ENCODE measurements at regions not wholly inside any gene's neighbourhood (a gene's known extent, or its start where the extent isn't known, plus 50 kb on each side); places are given as distances from the start of the nearest gene placed in this dataset.
"Not testable (repeated sequence)": the region's sequence is repeated elsewhere in the genome, so short reads cannot be mapped to it uniquely, and the experiment has no call there.

DNA sequence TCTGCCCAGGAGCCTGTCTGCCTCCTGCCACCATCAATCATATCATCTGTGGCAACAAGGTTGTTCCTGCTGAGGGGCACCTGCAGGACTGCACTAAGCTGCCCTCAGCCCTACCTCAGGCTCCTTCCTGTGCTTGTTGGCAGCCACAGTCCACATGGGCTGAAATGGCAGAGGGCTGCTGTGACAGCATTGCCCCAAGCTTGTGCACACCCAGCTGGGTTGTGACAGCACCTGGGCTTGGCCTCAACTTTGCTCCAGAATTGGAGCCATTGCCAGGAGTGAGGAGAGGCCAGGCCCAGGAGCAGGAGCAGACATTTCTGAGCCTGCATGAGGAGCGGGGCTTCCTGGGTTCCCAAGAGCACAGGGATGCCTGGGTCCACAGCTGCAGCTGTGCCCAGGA, 340.9 kb upstream of the CHRM2 start:
- no peak for DNase-seq

DNA sequence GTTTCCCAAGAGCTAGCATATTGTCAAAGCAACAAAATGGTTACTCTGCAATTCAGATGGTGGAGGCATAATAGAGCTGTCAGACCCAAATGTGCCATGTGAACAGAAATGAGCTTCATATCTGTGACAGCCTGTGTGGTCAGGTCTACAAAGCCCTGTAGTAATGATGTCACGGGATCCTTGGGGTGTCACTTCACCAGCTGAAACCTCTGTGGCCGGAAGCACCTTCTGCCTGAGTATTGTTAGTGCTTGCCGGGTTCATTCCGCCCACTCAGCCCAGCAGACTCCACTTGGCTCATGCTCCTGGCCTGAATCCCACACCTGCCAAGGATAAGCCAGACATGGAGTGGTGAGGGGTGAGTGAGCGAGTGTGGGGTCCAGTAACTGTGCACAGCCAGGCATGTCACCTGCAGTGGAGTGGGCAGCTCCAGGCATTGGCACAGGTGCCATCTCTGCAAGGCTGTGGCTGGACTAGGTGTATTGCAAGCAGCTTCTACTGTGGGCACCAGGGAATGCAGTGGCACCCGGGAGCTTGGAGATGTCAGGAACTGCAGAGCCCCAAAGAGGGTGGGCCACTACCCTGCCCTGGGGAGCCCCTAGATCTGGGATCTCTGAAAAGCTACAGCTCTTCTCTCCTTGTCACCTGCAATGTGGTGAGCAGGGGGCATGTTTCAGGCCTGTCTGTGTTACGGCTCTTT, 341.9 kb upstream of the CHRM2 start:
- DNase-seq: no peak

DNA sequence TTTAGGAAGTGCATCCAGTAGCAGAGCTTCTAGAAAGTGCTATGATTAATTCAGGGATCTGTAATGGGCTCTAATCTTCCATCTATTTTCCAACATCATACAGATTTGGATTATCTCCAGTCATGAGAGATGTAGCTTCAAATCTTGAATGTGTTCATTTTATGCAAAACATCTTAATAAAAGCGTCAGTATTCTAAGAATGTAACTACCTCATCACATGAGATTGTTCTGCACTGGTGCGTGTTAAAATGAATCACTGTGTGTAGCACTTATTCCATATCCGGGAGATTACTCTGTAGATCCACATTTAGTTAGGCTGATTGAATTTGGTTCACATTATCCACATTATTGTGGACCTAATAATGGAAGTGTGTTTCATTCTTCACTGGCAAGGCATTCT, 344.9 kb upstream of the CHRM2 start:
- DNase-seq: peak; percentile 70

DNA sequence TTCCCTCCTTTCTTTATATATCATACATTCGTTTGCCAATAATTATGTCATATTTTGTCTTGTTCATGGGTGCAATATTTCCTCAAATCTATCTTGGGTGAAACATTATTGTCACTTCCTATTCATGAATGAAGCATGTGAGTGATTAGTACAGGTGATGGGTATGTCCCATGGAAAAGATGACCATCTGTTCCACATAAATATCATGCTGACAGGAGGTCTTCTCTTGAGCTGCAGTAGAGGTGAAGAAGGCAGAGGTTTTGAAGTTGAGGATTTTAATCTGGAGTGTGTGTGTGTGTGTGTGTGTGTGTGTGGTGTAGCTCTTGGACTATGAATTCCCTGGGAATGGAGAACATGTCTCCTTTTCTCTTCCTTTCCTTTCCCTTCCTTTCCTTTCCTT, 350.5 kb upstream of the CHRM2 start:
- no peak for DNase-seq

DNA sequence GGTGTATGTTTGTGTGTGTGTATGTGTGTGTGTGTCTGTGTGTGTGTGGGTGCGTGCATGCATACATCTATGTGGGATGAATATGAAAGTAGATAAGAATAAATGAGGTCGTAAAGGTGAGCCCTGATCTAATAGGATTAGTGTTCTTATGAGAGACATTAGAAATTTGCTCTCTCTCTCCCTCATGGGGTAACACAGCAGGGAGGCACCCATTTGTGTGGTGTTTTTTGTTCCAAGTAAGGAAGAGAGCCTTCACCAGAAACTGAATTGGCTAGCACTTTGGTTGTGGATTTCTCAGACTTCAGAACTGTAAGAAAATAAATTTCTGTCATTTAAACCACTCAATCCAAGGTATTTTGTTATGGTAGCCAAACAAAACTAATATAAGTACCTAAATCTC, 353.7 kb upstream of the CHRM2 start:
- no peak for DNase-seq

DNA sequence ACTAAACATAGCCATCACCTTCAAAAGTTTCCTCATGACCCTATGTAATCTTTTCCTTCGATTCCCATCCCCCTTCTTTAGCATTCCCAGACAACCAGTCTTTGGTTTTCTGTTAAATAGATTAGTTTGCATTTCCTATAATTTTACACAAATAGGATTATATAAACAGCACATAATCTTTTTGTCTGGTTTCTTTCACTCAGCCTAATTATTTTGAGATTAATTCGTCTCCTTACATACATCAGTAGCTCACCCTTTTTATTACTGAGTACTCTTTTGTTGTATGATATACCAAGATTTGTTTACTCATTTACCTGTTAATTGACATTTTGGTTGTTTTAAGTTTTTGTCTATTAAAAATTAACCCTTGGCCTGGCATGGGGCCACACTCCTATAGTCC, 354.7 kb upstream of the CHRM2 start:
- no peak for DNase-seq

DNA sequence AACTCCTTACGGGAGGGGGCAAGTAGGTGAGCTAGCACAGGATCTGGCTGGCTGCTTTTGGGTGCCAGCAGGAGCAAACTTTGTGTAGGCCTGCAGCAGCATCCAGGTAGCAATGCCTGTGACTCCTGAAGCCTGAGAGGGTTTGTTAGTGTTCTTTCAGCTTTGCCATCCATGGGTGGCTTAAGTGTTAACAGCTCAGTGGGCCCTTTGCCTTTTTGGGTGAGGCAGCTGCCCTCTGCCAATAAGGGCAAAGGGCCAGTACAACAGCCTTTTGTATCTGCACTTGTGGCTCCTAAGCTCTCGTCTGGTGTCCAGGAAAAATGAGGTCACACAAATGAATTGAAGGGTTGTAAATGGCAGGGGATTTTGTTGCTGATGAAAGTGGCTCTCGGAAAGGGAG, 359.0 kb upstream of the CHRM2 start:
- no peak for DNase-seq

DNA sequence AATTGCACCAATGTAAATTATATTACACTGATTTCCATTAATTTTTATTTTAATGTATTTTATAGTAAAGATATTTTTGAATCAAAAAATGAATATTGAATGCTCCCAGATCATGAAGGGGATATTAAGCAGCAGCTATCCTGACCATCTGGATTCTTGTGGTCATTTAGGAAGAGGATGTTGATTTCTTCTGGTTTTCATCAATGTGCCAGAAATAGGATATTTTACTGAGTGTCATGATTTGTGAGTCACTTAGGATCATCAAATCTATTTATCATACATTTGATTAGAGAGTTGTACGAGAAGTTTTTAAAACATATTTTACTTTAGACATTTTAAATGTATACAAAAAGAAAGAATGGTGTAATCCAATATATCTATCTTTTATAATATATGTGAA, 366.3 kb upstream of the CHRM2 start:
- DNase-seq: no peak

DNA sequence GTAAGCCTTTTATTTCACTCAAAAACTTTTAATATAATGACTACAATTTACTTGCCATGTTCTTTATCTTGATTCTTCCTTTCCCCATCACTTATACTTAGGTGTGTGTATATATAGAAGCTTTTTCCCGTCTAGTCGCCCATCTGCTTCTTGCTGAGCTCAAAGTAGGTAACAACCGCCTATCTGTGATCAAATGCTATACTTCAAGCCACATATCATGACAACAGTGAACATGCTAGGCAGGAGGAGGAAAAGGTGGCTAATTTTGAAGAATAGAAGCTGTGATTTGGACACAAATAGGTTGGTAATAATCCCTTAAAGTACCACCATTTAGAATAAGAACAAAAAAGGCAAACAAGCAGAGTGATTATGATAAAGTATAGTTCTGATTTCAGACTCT, 367.3 kb upstream of the CHRM2 start:
- DNase-seq: no peak

DNA sequence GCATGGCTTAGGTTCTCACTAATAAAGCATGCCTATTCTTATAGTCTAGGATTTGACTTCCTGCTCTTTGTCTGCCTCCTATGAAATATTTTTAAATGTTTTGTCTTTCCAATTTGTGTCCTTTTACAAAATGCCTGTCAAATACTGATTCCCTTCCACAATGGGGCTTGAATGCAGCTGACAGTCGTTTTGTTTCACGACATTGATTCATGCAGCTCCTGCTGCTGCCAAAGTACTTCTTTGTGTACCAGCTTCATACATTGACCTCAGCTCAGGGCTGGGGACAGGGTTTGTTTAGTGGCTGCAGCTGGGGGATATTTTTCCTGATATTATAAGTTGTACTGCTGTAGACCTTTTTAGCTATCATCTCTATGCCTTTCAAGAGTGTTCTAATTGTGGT, 371.9 kb upstream of the CHRM2 start:
- no peak for DNase-seq

DNA sequence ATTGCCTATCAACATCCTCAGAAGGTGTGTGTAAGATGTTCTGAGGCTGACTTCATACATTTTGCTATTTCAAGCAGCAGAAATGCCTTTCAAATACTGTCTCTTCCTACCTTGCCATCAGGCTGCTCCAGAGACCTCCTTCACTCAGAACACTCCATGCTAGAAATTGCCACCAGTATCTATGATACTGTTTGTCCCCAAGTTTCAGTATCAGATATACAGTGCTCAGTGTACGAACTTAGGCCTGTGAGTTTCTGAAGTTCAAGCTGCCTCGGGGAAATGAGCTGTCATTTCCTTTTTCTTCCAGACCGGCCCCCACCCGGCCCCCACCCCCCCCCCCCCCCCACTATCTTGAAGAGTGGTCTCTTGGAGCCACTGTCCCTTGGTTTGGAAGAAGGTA, 373.4 kb upstream of the CHRM2 start:
- no peak for DNase-seq

DNA sequence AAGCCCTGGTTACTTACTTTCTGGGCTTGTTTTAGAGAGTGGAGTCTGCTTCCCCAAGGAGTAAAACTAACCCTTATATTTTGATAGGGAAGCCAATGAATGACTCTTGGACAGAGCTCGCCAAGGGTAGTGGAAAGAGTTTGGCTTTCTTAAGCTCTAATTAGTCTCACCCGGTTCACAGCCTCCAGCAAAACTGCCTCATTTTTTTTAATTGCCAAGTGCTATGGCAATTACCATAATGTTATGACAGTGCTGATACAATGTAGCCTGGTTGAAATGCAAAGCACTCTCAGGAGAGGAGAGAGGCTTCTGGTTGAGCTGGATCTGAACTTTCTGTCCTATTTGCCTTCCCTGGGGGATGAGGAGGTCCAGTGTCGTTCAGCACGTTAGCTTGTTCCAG, 376.1 kb upstream of the CHRM2 start:
- no peak for DNase-seq

DNA sequence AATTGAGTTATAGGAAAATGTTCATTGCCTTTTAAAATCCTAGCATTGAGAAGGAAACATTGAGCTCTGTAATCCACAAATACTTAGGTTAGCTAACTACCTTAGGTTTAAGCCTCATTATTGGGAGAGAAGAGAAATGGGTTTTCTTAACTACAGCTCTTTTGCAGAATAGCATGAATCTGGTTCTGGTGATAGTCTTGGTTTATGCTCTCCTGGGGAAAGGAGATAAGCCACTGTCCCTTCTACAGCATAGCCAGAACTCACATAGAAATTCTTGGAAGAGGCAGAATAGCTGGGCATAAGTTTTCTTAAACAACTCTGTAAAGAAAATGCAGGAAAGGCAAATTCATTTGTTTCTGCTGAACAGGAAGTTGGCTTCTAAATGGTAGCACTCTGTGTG, 378.6 kb upstream of the CHRM2 start:
- no peak for DNase-seq

DNA sequence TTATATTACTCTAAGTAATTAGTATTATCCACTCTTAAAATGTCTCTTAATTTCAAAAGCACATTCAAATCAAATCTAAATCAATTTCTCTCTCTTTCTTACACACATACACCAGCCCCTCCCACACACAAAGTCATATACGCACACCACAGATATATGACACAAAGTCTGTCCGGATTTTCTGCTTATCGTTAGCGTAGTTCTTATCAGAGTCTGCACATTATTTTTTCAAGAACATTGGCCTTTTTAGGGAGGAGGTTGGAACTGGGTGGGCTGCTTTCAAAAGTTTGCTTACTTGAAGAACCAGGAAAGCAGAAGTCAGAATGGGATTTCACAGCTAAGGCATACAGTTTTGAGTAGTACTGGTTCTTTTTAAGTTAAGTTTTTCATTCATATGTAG, 387.6 kb upstream of the CHRM2 start:
- no peak for DNase-seq

DNA sequence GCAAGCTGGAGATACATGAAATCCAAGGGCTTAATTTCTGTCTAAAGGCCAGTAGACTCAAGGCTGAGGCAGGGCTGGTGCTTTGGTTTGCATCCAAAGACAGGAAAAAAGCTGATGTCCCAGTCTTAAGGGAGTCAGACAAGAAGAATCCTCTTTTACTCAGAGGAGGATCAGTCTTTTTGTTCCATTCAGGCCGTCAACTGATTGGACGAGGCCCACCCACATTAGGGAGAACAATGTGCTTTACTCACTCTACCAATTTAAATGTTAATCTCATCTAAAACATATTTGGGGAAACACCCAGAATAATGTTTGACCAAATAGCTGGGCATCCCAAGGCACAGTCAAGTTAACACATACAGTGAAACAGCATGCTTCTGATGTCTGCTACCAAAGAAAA, 388.5 kb upstream of the CHRM2 start:
- no peak for DNase-seq

DNA sequence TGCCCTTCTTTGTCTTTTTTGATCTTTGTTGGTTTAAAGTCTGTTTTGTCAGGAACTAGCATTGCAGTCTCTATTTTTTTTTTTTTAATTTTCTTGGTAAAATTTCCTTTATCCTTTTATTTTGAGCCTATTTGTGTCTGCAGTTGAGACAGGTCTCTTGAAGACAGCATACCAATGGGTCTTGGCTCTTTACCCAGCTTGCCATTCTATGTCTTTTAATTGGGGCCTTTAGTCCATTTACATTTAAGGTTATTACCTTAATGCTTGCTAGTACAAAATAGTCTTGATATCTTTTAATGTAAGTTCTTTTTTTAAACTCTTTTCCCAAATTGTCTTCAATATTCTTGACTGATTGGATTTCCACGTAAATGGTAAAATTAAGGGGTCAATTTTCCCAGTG, 398.3 kb upstream of the CHRM2 start:
- no peak for DNase-seq

DNA sequence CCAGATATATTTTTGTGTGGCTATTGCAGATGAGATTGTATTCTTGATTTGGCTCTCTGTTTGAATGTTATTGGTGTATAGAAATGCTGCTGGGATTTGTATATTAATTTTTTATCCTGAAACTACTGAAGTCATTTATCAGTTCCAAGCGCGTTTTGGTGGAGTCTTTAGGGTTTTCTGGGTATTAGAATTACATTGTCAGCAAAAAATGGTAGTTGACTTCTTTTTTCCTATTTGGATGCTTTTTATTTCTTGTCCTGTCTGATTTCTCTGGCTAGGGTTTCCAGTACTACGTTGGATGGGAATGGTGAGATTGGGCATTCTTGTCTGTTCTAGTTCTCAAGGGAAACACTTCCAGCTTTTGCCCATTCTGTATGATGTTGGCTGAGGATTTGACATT, 415.5 kb upstream of the CHRM2 start:
- no peak for DNase-seq

DNA sequence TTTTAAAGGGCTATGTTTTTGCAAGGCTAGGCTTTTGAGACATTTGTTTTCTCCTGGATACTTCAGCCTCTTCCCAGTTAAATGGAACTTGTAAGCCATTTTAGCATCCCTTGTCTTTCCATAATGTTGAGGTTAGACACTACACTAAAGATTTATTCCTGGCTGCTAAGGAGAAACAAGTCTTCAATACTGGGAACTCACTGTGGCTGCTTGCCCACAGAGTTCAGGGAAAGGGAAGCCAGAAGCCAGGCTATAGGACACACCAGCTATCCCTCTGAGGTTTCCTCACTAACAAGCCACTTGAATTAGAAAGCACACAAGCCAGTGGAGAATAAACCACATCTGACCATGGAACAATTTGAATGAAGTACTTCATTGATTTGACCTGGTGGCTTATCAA, 421.7 kb upstream of the CHRM2 start:
- DNase-seq: no peak

DNA sequence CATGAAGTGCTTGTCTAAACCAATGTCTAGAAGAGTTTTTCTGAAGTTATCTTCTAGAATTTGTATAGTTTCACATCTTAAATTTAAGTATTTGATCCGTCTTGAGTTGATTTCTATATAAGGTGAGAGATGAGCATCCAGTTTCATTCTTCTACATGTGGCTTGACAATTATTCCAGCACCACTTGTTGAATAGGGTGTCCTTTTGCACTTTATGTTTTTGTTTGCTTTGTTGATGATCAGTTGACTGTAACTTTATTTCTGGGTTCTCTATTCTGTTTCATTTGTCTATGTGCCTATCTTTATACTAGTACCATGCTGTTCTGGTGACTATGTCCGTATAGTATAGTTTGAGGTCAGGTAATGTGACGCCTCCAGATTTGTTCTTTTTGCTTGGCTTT, 426.6 kb upstream of the CHRM2 start:
- no peak for DNase-seq

DNA sequence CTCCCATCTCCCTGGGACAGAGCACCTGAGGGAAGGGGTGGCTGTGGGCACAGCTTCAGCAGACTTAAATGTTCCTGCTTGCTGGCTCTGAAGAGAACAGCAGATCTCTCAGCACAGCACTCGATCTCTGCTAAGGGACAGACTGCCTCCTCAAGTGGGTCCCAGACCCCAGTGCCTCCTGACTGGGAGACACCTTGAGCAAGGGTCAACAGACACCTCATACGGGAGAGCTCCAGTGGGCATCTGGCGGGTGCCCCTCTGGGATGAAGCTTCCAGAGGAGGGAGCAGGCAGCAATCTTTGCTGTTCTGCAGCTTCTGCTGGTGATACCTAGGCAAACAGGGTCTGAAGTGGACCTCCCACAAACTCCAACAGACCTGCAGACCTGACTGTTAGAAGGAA, 436.7 kb upstream of the CHRM2 start:
- DNase-seq: not testable (repeated sequence)

DNA sequence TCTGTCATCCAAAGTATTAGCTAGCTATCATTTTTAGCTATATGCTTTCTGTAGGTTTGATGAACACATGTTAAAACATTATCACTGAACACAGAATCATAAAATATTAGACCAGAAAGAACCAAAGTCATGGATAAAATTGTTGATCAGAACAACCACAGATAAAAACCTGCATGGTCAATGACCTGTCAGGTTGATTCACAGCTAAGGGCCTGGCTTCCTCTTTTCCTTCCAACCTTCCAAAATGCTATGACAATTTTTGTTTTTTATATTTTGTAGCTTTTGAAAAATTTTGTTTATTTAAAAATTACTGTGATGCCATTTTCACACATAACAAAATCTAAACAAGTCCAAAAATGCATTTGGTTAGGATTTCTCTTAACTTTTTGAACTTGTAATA, 444.4 kb upstream of the CHRM2 start:
- DNase-seq: no peak

DNA sequence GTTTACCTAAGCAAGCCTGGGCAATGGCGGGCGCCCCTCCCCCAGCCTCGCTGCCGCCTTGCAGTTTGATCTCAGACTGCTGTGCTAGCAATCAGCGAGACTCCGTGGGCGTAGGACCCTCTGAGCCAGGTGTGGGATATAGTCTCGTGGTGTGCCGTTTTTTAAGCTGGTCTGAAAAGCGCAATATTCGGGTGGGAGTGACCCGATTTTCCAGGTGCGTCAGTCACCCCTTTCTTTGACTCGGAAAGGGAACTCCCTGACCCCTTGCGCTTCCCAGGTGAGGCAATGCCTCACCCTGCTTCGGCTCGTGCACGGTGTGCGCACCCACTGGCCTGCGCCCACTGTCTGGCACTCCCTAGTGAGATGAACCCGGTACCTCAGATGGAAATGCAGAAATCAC, 442.6 kb upstream of the MTPN start:
- DNase-seq: not testable (repeated sequence)

DNA sequence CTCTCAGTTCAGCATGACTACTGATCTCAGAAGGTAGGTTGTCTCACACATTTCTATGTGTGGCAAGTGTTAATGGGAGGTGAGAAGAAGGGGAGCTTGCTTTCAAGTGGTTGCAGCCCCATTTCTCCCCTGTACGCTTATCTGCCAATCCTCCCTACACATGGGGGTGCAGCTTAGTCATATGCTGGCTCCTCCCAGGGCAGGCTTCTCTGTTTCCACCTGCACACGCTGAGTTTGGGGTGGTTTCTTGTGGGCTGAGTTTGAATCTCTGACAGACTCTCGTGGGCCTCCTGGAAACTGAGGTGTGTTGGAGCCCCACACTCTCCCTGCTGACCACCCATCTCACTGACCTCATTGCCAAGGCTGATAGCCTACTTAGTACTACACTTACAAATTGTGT, 435.8 kb upstream of the MTPN start:
- DNase-seq: no peak

DNA sequence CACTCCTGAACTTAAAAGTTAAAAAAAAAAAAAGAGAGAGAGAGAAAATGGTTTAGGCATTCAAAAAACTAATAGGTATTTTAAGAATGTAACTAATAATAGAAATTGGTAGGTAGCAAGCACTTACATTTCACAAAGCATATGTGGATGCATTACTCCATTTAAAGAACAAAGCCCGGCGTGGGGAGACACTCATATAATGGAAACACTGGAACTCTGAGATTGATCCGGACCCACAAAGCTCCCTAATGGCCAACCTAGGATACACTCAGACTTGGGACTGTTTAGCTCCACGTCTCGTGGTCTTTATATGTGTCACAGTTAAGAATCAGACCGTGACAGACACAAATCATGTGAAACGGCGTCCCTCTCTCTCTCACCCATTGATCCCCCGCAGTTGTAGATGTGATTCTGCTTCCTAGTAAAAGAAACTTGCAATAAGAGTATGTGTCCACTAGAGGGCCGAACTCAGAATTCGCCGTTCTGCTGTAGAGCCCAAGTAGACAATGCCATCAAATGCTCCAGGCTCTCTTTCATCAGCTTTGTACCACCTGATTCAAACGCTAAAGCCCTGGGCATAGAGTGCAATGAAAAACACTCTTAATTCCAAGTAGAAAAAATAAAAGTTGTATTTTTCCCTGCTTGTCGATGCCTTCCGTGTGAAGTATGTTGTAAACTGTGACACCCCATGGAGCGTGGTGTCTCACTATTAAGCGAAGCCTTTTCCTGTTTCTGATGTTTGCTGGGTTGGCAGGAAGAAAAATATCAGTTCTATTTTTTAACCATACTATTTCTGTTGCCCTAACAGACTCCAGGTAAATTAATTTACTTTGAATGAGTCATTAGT, 429.0 kb upstream of the MTPN start:
- DNase-seq: peak; percentile 50

DNA sequence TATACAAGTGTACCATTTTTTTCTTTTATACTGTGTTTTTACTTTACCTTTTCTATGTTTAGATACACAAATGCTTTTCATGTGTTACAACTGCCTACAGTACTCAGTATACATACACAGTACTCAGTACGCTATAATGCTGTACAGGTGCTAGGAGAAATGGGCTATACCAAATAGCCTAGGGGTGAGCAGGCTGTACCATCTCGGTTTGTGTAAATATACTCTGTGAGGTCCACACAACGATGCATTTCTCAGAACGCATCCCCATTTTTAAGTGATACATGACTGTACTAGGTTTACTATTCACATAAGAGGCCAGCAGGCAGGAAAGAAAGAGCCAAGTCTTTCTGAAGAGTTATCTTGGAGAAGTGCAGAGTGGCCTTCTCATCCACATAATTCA, 426.4 kb upstream of the MTPN start:
- DNase-seq: no peak

Measured in fibroblast of skin of scalp (primary cell).